Immature natural killer cell (primary cell): ENCODE measurements at regions not wholly inside any gene's neighbourhood (a gene's known extent, or its start where the extent isn't known, plus 50 kb on each side); places are given as distances from the start of the nearest gene placed in this dataset.
A peak's percentile ranks its signal among the peaks of the same experiment; 100 is the strongest.
"Not testable (repeated sequence)": the region's sequence is repeated elsewhere in the genome, so short reads cannot be mapped to it uniquely, and the experiment has no call there.

ENCODE experiments used
- DNase-seq, 3 donors: peaks; one replicate each; pipeline ENCODE4 v3.0.0; 2022; ENCODE audit warnings: mixed read lengths in 1 of 3
- H3K27ac Mint-ChIP-seq, 6 donors: one replicate each; pipeline ENCODE4 v1.8.0; 2020; ENCODE audit warnings: mixed read lengths in 6 of 6, mild to moderate bottlenecking in 5 of 6, inconsistent platforms in 4 of 6, moderate library complexity in 3 of 6
- H3K27me3 Mint-ChIP-seq, 3 donors: one replicate each; pipeline ENCODE4 v1.8.0; 2020 to 2021; ENCODE audit warnings: low read depth in 3 of 3, mild to moderate bottlenecking in 3 of 3, mixed read lengths in 3 of 3, moderate library complexity in 3 of 3, inconsistent platforms in 1 of 3
- H3K36me3 Mint-ChIP-seq, 3 donors: one replicate each; pipeline ENCODE4 v1.8.0; 2020; ENCODE audit warnings: mixed read lengths in 3 of 3, inconsistent platforms in 2 of 3, mild to moderate bottlenecking in 2 of 3
- H3K4me1 Mint-ChIP-seq, 2 donors: one replicate each; pipeline ENCODE4 v1.8.0; 2020; ENCODE audit warnings: inconsistent platforms in 2 of 2, mild to moderate bottlenecking in 2 of 2, mixed read lengths in 2 of 2, moderate library complexity in 1 of 2
- H3K4me3 Mint-ChIP-seq, 5 donors: one replicate each; pipeline ENCODE4 v1.8.0; 2020; ENCODE audit warnings: mild to moderate bottlenecking in 5 of 5, mixed read lengths in 5 of 5, inconsistent platforms in 3 of 5, moderate library complexity in 3 of 5
- H3K9me3 Mint-ChIP-seq, 6 donors: one replicate each; pipeline ENCODE4 v1.8.0; 2020; ENCODE audit warnings: mild to moderate bottlenecking in 6 of 6, mixed read lengths in 6 of 6, inconsistent platforms in 4 of 6, moderate library complexity in 3 of 6

- no peak for DNase-seq
- H3K27me3 Mint-ChIP-seq: peaks cover 5 to 9% (median 7%) of the 10 kb centered on the region in 3 donors
- peaks cover 96 to 97% of the 10 kb centered on the region in 2 donors for H3K4me1 Mint-ChIP-seq
- peaks cover 0 to 2% (median 0%) of the 10 kb centered on the region in 6 donors for H3K9me3 Mint-ChIP-seq
- peak overlapping the region in 5 of 6 donors; percentile 63 to 95 (median 88) for H3K27ac Mint-ChIP-seq
- peak overlapping the region in 2 of 5 donors; percentile 23 to 66 for H3K4me3 Mint-ChIP-seq
- peaks cover 0 to 3% (median 0%) of the 10 kb centered on the region in 3 donors for H3K36me3 Mint-ChIP-seq
Measured at GRCh38 chr4:83213640-83214039, 71.0 kb downstream of the COQ2 start.

- peak; percentile 86 to 91 (median 89) for DNase-seq
- H3K4me1 Mint-ChIP-seq: peaks cover 89 to 97% of the 10 kb centered on the region in 2 donors
- peaks cover 0 to 3% (median 0%) of the 10 kb centered on the region in 3 donors for H3K36me3 Mint-ChIP-seq
- H3K4me3 Mint-ChIP-seq: peak overlapping the region; percentile 69 to 86 (median 83)
- peaks cover 0 to 2% (median 0%) of the 10 kb centered on the region in 6 donors for H3K9me3 Mint-ChIP-seq
- H3K27me3 Mint-ChIP-seq: peaks cover 0 to 7% (median 2%) of the 10 kb centered on the region in 3 donors
- H3K27ac Mint-ChIP-seq: peak overlapping the region; percentile 82 to 95 (median 92)
Measured at GRCh38 chr4:83212041-83212851, 72.4 kb downstream of the COQ2 start.

- Mint-ChIP-seq H3K27me3 (peaks cover 0 to 7% (median 0%) of the 10 kb centered on the region in 3 donors), H3K9me3 (peaks cover 0 to 2% (median 0%) of the 10 kb centered on the region in 6 donors), H3K27ac (peak overlapping the region; percentile 32 to 78 (median 57)), H3K4me1 (peaks cover 62 to 69% of the 10 kb centered on the region in 2 donors), H3K36me3 (peaks cover 0 to 3% (median 0%) of the 10 kb centered on the region in 3 donors), H3K4me3 (peak overlapping the region in 4 of 5 donors; percentile 43 to 63 (median 55))
- no peak for DNase-seq
Measured at GRCh38 chr4:83209419-83209818, 75.2 kb downstream of the COQ2 start.

GRCh38 chr4:83208371-83209365 is 75.9 kb downstream of the COQ2 start:
- H3K9me3 Mint-ChIP-seq: peaks cover 0 to 2% (median 0%) of the 10 kb centered on the region in 6 donors
- peaks cover 57 to 64% of the 10 kb centered on the region in 2 donors for H3K4me1 Mint-ChIP-seq
- peaks cover 0 to 3% (median 0%) of the 10 kb centered on the region in 3 donors for H3K36me3 Mint-ChIP-seq
- DNase-seq: no peak
- peak overlapping the region in 4 of 5 donors; percentile 12 to 63 (median 38) for H3K4me3 Mint-ChIP-seq
- peak overlapping the region in 5 of 6 donors; percentile 6 to 75 (median 56) for H3K27ac Mint-ChIP-seq
- peaks cover 0 to 7% (median 0%) of the 10 kb centered on the region in 3 donors for H3K27me3 Mint-ChIP-seq

- Mint-ChIP-seq H3K36me3 (peaks cover 0 to under 1% (median 0%) of the 10 kb centered on the region in 3 donors), H3K27ac (peak overlapping the region in 3 of 6 donors; percentile 20 to 68 (median 51)), H3K4me1 (peaks cover 47 to 53% of the 10 kb centered on the region in 2 donors), H3K4me3 (no peak overlapping the region), H3K27me3 (peaks cover 0 to 6% (median 0%) of the 10 kb centered on the region in 3 donors), H3K9me3 (peaks cover 0 to under 1% (median 0%) of the 10 kb centered on the region in 6 donors)
- DNase-seq: no peak
Measured at GRCh38 chr4:83207497-83208101, 77.0 kb downstream of the COQ2 start.

- Mint-ChIP-seq H3K36me3 (no peaks in the 10 kb centered on the region), H3K4me1 (peaks cover 35 to 44% of the 10 kb centered on the region in 2 donors), H3K27me3 (peaks cover 0 to 2% (median 0%) of the 10 kb centered on the region in 3 donors), H3K27ac (no peak overlapping the region), H3K4me3 (no peak overlapping the region), H3K9me3 (peaks cover 0 to 2% (median 0%) of the 10 kb centered on the region in 6 donors)
- DNase-seq: no peak
Measured at GRCh38 chr4:83205760-83206159, 78.8 kb downstream of the COQ2 start.

GRCh38 chr4:83204731-83205130 is 79.9 kb downstream of the COQ2 start:
- H3K27ac Mint-ChIP-seq: no peak overlapping the region
- H3K27me3 Mint-ChIP-seq: peaks cover 0 to 2% (median 0%) of the 10 kb centered on the region in 3 donors
- H3K4me1 Mint-ChIP-seq: peaks cover 25 to 34% of the 10 kb centered on the region in 2 donors

GRCh38 chr4:83201761-83202160 is 82.8 kb downstream of the COQ2 start:
- Mint-ChIP-seq H3K4me1 (peaks cover 13 to 23% of the 10 kb centered on the region in 2 donors), H3K27ac (no peak overlapping the region), H3K9me3 (peaks cover 0 to 2% (median 0%) of the 10 kb centered on the region in 6 donors), H3K4me3 (no peak overlapping the region), H3K27me3 (peaks cover 0 to 1% (median 0%) of the 10 kb centered on the region in 3 donors), H3K36me3 (peaks cover 4 to 6% (median 4%) of the 10 kb centered on the region in 3 donors)
- no peak for DNase-seq

More at GRCh38 chr4:83204731-83205130, 79.9 kb downstream of the COQ2 start:
- no peaks in the 10 kb centered on the region for H3K36me3 Mint-ChIP-seq
- DNase-seq: no peak
- H3K9me3 Mint-ChIP-seq: peaks cover 0 to 2% (median 0%) of the 10 kb centered on the region in 6 donors
- no peak overlapping the region for H3K4me3 Mint-ChIP-seq

- no peak overlapping the region for H3K4me3 Mint-ChIP-seq
Measured at GRCh38 chr4:83197555-83198235, 83.2 kb upstream of the PLAC8 start.

GRCh38 chr4:83196921-83197320 is 82.4 kb upstream of the PLAC8 start:
- H3K4me3 Mint-ChIP-seq: no peak overlapping the region
- H3K4me1 Mint-ChIP-seq: peaks cover 14 to 22% of the 10 kb centered on the region in 2 donors
- H3K36me3 Mint-ChIP-seq: peaks cover 5 to 12% (median 6%) of the 10 kb centered on the region in 3 donors
- peaks cover 0 to 2% (median 1%) of the 10 kb centered on the region in 3 donors for H3K27me3 Mint-ChIP-seq
- H3K27ac Mint-ChIP-seq: no peak overlapping the region
- peaks cover 0 to 4% (median 0%) of the 10 kb centered on the region in 6 donors for H3K9me3 Mint-ChIP-seq
- DNase-seq: no peak

More at GRCh38 chr4:83197555-83198235, 83.2 kb upstream of the PLAC8 start:
- DNase-seq: no peak
- Mint-ChIP-seq H3K27ac (no peak overlapping the region), H3K36me3 (peaks cover 5 to 12% (median 6%) of the 10 kb centered on the region in 3 donors), H3K9me3 (peaks cover 0 to 4% (median 0%) of the 10 kb centered on the region in 6 donors), H3K27me3 (peaks cover 0 to 1% (median 0%) of the 10 kb centered on the region in 3 donors), H3K4me1 (peaks cover 15 to 26% of the 10 kb centered on the region in 2 donors)

- Mint-ChIP-seq H3K4me1 (peaks cover 9 to 17% of the 10 kb centered on the region in 2 donors), H3K27ac (no peak overlapping the region), H3K36me3 (peaks cover 5 to 12% (median 6%) of the 10 kb centered on the region in 3 donors), H3K27me3 (peaks cover 0 to 2% (median 1%) of the 10 kb centered on the region in 3 donors), H3K9me3 (peaks cover 0 to 2% (median 0%) of the 10 kb centered on the region in 6 donors), H3K4me3 (no peak overlapping the region)
- DNase-seq: no peak
Measured at GRCh38 chr4:83195269-83195668, 80.7 kb upstream of the PLAC8 start.

GRCh38 chr4:83194588-83194987 is 80.1 kb upstream of the PLAC8 start:
- not testable (repeated sequence) for H3K9me3 Mint-ChIP-seq, H3K4me3 Mint-ChIP-seq, H3K27ac Mint-ChIP-seq, DNase-seq, H3K27me3 Mint-ChIP-seq
- Mint-ChIP-seq H3K4me1 (peaks cover 9 to 23% of the 10 kb centered on the region in 2 donors), H3K36me3 (peaks cover 5 to 12% (median 6%) of the 10 kb centered on the region in 3 donors)
